ENCODE measurements at regions not wholly inside any gene's neighbourhood (a gene's known extent, or its start where the extent isn't known, plus 50 kb on each side); places are given as distances from the start of the nearest gene placed in this dataset.
A peak's percentile ranks its signal among the peaks of the same experiment; 100 is the strongest.

- intact Hi-C loops (cut with DNase I), result no loop called here
- TF ChIP-seq CTCF (IDR thresholded peaks at IDR 0.05), result no peak
- H3K4me1 ChIP-seq, result no peaks in the 10 kb centered on the region
- DNase-seq, result peak in 1 of 2 donors; percentile 40
- H3K36me3 ChIP-seq (ENCODE audit: insufficient read depth in 1 of 2, low read depth in 1 of 2), result no peaks in the 10 kb centered on the region
- peaks cover 0 to 27% (median 8%) of the 10 kb centered on the region in 3 donors for H3K27me3 ChIP-seq (ENCODE audit: insufficient read depth in 3 of 3, low read length in 2 of 3)
- no peak overlapping the region for H3K27ac ChIP-seq
- no peaks in the 10 kb centered on the region for H3K9me3 ChIP-seq
- WGBS, 3 donors, result 62 to 67% (median 63%) methylated on average over 25 of the region's 25 CpGs
- no peak for ATAC-seq
- H3K4me3 ChIP-seq, result no peak overlapping the region
These were observed 53.5 kb upstream of the PPP2R2D start for GRCh38 chr10:131847241-131847783.

- no peak for TF ChIP-seq CTCF (IDR thresholded peaks at IDR 0.05)
- ATAC-seq, result no peak
- Histone ChIP-seq H3K9me3 (no peaks in the 10 kb centered on the region), H3K27me3 (ENCODE audit: insufficient read depth in 3 of 3, low read length in 2 of 3) (peaks cover 0 to 28% (median 8%) of the 10 kb centered on the region in 3 donors), H3K4me1 (no peaks in the 10 kb centered on the region), H3K27ac (no peak overlapping the region), H3K4me3 (no peak overlapping the region), H3K36me3 (ENCODE audit: insufficient read depth in 1 of 2, low read depth in 1 of 2) (no peaks in the 10 kb centered on the region)
- 69 to 71% (median 70%) methylated on average over 11 of the region's 11 CpGs for WGBS, 3 donors
- peak in 1 of 2 donors; percentile 39 for DNase-seq
- intact Hi-C loops (cut with DNase I), result no loop called here
These were observed 52.5 kb upstream of the PPP2R2D start for GRCh38 chr10:131848296-131848695.

GRCh38 chr10:131848741-131849590, 51.8 kb upstream of the PPP2R2D start:
- H3K4me1 ChIP-seq, result no peaks in the 10 kb centered on the region
- peaks cover 0 to 33% (median 6%) of the 10 kb centered on the region in 3 donors for H3K27me3 ChIP-seq (ENCODE audit: insufficient read depth in 3 of 3, low read length in 2 of 3)
- no peak overlapping the region for H3K27ac ChIP-seq
- DNase-seq (peak in 1 of 2 donors; percentile 41), ATAC-seq (no peak)
- H3K4me3 ChIP-seq, result no peak overlapping the region
- TF ChIP-seq CTCF (IDR thresholded peaks at IDR 0.05), result no peak
- no peaks in the 10 kb centered on the region for H3K9me3 ChIP-seq
- no peaks in the 10 kb centered on the region for H3K36me3 ChIP-seq (ENCODE audit: insufficient read depth in 1 of 2, low read depth in 1 of 2)
- intact Hi-C loops (cut with DNase I), result no loop called here
- 75 to 78% (median 76%) methylated on average over 39 of the region's 39 CpGs for WGBS, 3 donors

- H3K27me3 ChIP-seq (ENCODE audit: insufficient read depth in 3 of 3, low read length in 2 of 3), result peaks cover 0 to 35% (median 2%) of the 10 kb centered on the region in 3 donors
- intact Hi-C loops (cut with DNase I), result no loop called here
- TF ChIP-seq CTCF (IDR thresholded peaks at IDR 0.05), result no peak
These were observed 51.0 kb upstream of the PPP2R2D start for GRCh38 chr10:131849591-131850382.

More at GRCh38 chr10:131849591-131850382, 51.0 kb upstream of the PPP2R2D start:
- ATAC-seq (no peak), DNase-seq (peak in 1 of 2 donors; percentile 43)
- H3K27ac ChIP-seq, result no peak overlapping the region
- H3K4me3 ChIP-seq, result no peak overlapping the region
- no peaks in the 10 kb centered on the region for H3K36me3 ChIP-seq (ENCODE audit: insufficient read depth in 1 of 2, low read depth in 1 of 2)
- H3K9me3 ChIP-seq, result no peaks in the 10 kb centered on the region
- WGBS, 3 donors, result 85 to 86% (median 85%) methylated on average over 29 of the region's 29 CpGs
- no peaks in the 10 kb centered on the region for H3K4me1 ChIP-seq
